ENCODE measurements at regions not wholly inside any gene's neighbourhood (a gene's known extent, or its start where the extent isn't known, plus 50 kb on each side); places are given as distances from the start of the nearest gene placed in this dataset.
A peak's percentile ranks its signal among the peaks of the same experiment; 100 is the strongest.

DNA sequence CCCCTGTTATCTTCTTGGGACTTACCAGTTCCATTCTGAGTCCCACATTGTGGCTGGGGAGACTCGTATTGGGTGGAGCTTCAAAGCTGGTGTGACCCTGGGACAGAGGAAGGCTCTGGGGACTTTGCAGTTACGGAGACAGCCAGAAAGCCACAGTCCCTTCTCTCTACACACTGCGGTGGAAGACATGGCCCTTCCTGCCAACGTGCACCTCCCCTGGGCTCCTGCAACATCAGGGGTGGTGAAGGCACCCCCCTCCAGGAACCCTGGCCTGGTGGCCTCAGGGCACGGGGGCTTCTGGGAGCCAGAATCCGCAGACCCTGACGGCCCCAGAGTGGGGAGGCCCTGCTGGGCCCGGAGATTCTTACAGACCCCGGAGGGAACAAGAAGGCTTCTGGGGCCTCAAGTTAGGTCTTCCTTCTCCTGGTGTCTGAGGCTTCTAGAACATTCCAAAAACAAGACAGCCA is 113.0 kb downstream of the SIK1 start:
- Mint-ChIP-seq H3K27me3 (ENCODE audit: low read depth) (no peaks in the 10 kb centered on the region), H3K36me3 (ENCODE audit: insufficient read depth in 2 of 2) (peaks cover 0 to 2% of the 10 kb centered on the region in 2 donors), H3K9me3 (peaks cover 0 to 1% of the 10 kb centered on the region in 2 donors), H3K27ac (no peak overlapping the region), H3K4me3 (no peak overlapping the region), H3K4me1 (ENCODE audit: low read depth) (no peaks in the 10 kb centered on the region)
- ATAC-seq (replicated peaks in 1 of 2): no peak
- no peak for DNase-seq

DNA sequence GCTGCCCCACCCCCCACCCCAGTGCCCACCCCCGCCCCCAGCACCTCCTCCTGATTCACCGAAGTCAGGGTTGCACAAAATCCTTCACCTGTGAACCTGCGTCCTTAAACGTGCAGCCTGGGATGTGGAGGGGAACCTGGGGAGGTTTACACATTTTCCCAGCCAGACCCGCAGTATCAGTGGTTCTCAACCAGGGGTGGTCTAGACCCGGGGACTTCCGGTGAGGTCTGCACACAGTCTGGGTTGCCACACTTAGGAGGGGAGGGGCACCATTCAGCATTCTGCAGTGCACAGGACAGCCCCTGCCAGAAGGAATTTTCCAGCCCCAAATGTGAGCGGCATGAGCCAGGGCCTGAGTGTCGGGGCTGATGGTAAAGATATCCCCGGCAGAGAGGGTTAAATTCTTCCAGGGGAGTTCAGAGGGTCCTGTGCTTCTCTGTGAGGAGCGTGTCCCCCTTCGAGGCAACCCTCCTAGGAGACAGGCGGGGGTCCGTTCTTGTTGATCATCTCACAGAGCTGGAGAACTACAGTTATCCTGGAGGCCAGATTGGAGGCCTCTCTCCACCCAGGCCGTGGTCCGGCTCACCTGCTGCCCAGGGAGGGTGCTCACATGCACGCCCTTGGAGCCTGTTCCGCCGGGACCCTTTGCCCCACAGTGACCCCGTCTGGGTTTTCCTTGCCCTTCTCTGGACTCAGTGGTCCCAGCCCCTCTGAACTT is 113.6 kb downstream of the SIK1 start:
- no peak for ATAC-seq (replicated peaks in 1 of 2)
- DNase-seq: no peak
- H3K27me3 Mint-ChIP-seq (ENCODE audit: low read depth): no peaks in the 10 kb centered on the region
- H3K27ac Mint-ChIP-seq: no peak overlapping the region
- H3K9me3 Mint-ChIP-seq: peaks cover 0 to under 1% of the 10 kb centered on the region in 2 donors
- H3K36me3 Mint-ChIP-seq (ENCODE audit: insufficient read depth in 2 of 2): peaks cover 0 to 2% of the 10 kb centered on the region in 2 donors
- H3K4me1 Mint-ChIP-seq (ENCODE audit: low read depth): no peaks in the 10 kb centered on the region
- H3K4me3 Mint-ChIP-seq: no peak overlapping the region

DNA sequence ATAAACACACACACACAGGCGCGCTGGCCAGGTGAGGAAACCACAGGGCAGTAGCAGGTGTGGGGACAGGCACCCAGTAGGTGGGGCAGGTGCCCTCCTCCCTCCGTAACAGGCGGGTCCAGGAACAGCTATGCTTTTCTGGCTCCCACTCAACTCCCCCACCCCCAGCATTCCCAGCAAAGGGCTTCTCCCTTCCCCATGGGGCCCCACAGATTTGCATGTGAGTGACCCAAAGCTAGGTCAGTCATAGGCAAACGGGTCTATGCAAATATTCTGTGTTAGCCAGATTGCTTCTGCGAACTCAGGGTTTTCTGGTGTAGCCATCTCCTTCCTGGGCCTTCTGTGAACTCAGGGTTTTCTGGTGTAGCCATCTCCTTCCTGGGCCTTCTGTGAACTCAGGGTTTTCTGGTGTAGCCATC is 114.2 kb downstream of the SIK1 start:
- ATAC-seq (replicated peaks in 1 of 2) (no peak), DNase-seq (no peak)
- no peaks in the 10 kb centered on the region for H3K27me3 Mint-ChIP-seq (ENCODE audit: low read depth)
- no peak overlapping the region for H3K27ac Mint-ChIP-seq
- H3K4me3 Mint-ChIP-seq: no peak overlapping the region
- H3K9me3 Mint-ChIP-seq: no peaks in the 10 kb centered on the region
- no peaks in the 10 kb centered on the region for H3K4me1 Mint-ChIP-seq (ENCODE audit: low read depth)
- H3K36me3 Mint-ChIP-seq (ENCODE audit: insufficient read depth in 2 of 2): peaks cover 0 to 2% of the 10 kb centered on the region in 2 donors

DNA sequence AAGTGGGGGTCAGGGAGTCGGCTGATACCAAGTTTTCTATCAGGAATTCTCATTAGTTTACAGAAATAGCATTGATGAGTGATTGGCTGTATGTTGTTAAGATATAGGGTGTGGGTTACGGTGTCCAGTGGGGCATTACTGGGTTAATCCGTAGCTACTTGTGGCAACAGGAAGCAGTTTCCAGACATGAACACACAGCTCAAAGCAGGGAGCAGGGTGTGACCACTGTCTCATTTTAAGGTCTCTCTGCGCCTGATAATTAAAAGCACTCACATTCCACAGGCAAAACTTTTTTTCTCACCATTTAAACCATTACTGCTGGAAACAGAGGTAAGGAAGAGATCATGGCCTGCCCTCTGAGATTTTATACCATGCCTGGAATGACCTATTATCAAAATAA is 114.9 kb downstream of the SIK1 start:
- no peak for ATAC-seq (replicated peaks in 1 of 2)
- H3K27me3 Mint-ChIP-seq (ENCODE audit: low read depth): no peaks in the 10 kb centered on the region
- no peaks in the 10 kb centered on the region for H3K36me3 Mint-ChIP-seq (ENCODE audit: insufficient read depth in 2 of 2)
- peaks cover 5% of the 10 kb centered on the region for H3K4me1 Mint-ChIP-seq (ENCODE audit: low read depth)
- DNase-seq: no peak
- no peak overlapping the region for H3K27ac Mint-ChIP-seq
- H3K4me3 Mint-ChIP-seq: no peak overlapping the region
- H3K9me3 Mint-ChIP-seq: no peaks in the 10 kb centered on the region

DNA sequence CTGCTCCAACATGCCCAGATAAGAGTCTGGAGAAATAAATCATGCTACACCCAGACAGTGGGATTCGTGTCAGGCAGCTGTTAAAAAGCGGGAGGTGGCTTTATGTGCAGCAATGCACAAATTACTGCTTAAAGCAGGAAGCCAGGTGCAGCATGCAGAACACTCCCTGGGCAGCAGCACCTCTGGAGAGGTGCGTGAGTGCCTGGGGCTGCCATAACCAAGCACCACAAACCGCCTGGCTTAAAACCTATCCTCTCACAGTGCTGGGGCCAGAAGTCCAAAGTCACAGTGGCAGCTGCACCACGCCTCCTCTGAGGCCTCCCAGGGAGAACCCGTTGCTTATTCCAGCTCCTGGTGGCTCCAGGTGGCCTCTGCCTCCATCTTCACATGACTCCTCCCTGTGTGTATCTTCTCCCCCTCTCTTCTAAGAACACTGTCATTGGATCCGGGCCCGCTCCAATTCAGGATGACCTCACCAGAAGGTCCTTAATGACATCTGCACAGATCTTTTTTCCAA is 115.6 kb downstream of the SIK1 start:
- Mint-ChIP-seq H3K36me3 (ENCODE audit: insufficient read depth in 2 of 2) (no peaks in the 10 kb centered on the region), H3K9me3 (no peaks in the 10 kb centered on the region), H3K4me1 (ENCODE audit: low read depth) (peaks cover 8% of the 10 kb centered on the region), H3K27ac (no peak overlapping the region), H3K27me3 (ENCODE audit: low read depth) (no peaks in the 10 kb centered on the region), H3K4me3 (no peak overlapping the region)
- ATAC-seq (replicated peaks in 1 of 2) (no peak), DNase-seq (no peak)

DNA sequence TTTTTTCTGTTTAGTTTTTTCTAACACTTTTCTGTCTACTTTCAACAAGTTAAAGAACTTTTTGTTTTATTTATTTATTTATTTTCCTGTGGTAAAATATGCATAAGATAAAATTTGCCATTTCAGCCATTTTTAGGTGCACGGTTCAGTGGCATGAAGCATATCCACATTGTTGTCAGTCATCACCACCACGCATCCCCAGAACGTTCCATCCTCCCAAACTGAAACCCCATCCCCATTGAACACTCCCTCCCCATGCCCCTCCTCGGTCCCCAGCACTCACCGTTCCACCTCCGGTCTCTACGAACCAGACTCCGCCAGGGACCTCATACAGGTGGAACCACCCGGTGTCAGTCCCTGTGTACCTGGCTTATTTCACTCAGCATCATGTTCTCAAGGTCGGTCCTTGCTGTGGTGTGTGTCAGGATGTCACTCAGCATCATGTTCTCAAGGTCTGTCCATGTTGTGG is 118.1 kb downstream of the SIK1 start:
- DNase-seq: no peak
- H3K4me3 Mint-ChIP-seq: no peak overlapping the region
- no peaks in the 10 kb centered on the region for H3K36me3 Mint-ChIP-seq (ENCODE audit: insufficient read depth in 2 of 2)
- H3K27me3 Mint-ChIP-seq (ENCODE audit: low read depth): peaks cover 6% of the 10 kb centered on the region
- peaks cover 8% of the 10 kb centered on the region for H3K4me1 Mint-ChIP-seq (ENCODE audit: low read depth)
- no peak for ATAC-seq (replicated peaks in 1 of 2)
- H3K9me3 Mint-ChIP-seq: no peaks in the 10 kb centered on the region
- no peak overlapping the region for H3K27ac Mint-ChIP-seq

DNA sequence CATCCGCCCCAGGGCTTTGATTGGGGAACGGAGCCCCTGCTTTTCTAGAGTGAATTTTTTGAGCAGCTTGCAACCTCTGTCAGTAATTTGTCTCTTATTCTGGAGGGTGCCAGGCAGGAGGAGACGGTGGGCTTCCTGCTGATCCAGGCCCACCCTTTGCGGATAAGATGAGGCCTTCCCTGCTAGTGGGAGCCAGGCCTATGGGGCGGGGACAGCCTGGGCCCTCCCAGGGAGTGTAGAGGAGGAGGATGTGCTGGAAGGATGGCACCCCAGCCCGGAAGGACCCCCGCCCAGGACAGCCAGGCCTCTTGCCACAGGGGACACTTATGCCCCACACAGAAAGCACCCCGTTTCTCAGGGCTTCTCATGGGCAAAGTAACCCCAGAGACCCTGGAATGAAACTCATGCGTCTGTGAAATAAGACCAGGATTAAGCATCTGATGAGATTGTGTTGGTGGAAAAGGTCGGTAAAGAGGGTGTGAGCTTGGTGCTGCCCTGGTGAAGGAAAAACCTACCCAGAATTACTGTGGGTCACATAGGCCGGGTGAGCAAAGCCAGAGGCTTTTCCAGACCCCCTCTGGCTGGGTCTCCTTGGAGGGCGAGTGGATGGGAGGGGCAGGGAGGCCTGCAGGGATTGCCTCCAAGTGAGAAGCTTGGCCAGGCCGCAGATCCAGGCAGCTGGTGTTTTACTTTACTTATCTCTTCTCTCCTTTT is 118.7 kb downstream of the SIK1 start:
- Mint-ChIP-seq H3K27me3 (ENCODE audit: low read depth) (peaks cover 10% of the 10 kb centered on the region), H3K36me3 (ENCODE audit: insufficient read depth in 2 of 2) (no peaks in the 10 kb centered on the region), H3K27ac (no peak overlapping the region), H3K9me3 (no peaks in the 10 kb centered on the region), H3K4me1 (ENCODE audit: low read depth) (peaks cover 8% of the 10 kb centered on the region), H3K4me3 (no peak overlapping the region)
- DNase-seq (no peak), ATAC-seq (replicated peaks in 1 of 2) (no peak)

DNA sequence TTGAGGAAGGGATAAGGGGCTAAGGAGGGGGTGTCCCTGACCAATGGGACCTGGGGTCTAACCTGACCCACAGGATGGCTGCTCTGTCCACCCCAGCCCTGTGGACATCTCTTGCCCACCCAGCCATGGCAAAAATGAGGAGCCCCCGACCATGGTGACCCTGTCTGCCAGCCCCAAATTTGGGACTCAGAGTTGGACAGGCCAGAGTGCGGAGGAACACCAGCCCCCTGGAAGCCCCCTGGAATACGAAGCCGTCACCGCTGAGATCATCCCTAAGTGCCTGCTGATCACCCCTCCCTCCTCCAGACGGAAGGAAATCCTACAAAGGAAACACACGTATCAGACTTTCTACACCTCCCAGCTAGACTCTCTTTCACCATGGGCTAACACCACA is 119.3 kb downstream of the SIK1 start:
- Mint-ChIP-seq H3K27ac (no peak overlapping the region), H3K9me3 (no peaks in the 10 kb centered on the region), H3K4me3 (no peak overlapping the region), H3K27me3 (ENCODE audit: low read depth) (peaks cover 10% of the 10 kb centered on the region), H3K4me1 (ENCODE audit: low read depth) (peaks cover 8% of the 10 kb centered on the region), H3K36me3 (ENCODE audit: insufficient read depth in 2 of 2) (no peaks in the 10 kb centered on the region)
- no peak for ATAC-seq (replicated peaks in 1 of 2)
- no peak for DNase-seq

DNA sequence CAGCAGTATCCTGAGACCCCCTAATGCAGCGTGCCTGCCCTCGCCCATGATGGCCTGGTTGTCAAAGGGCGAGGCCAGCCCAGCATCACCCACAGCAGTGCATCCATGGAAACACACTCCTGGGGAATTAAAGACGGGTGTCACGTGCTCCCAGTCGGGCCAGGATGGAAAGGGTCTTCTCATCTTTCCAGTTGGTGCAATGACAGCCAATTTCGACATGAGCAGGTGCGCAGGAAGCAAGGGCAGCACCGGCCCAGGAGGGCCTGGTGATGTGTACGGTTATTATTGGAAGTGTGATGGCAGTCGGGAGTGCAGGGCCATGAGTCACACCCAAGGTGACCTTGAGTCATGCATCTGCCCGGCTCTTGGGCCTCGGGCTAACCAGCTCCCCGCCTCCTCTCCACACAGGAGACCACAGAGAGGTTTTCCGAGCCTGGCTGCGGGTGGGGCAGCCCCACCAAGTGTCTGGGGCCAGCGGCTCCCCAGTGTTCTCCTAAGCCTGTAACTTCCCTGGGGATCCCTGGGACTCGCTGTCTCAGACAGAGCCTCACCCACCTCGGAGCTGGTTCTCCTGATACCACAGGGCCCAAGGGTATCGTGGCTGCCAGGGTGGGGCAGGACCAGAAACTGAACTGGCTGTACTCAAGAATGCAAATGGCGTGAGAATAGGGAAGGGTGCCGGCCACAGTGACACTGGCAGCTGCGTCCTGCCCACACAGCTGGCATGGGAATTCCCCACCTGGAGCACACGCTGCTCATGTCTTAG is 119.8 kb downstream of the SIK1 start:
- no peaks in the 10 kb centered on the region for H3K36me3 Mint-ChIP-seq (ENCODE audit: insufficient read depth in 2 of 2)
- no peaks in the 10 kb centered on the region for H3K9me3 Mint-ChIP-seq
- peaks cover 10% of the 10 kb centered on the region for H3K27me3 Mint-ChIP-seq (ENCODE audit: low read depth)
- H3K4me3 Mint-ChIP-seq: no peak overlapping the region
- ATAC-seq (replicated peaks in 1 of 2) (peak; percentile 81 to 87), DNase-seq (peak; percentile 28 to 30)
- no peak overlapping the region for H3K27ac Mint-ChIP-seq
- peaks cover 8% of the 10 kb centered on the region for H3K4me1 Mint-ChIP-seq (ENCODE audit: low read depth)

DNA sequence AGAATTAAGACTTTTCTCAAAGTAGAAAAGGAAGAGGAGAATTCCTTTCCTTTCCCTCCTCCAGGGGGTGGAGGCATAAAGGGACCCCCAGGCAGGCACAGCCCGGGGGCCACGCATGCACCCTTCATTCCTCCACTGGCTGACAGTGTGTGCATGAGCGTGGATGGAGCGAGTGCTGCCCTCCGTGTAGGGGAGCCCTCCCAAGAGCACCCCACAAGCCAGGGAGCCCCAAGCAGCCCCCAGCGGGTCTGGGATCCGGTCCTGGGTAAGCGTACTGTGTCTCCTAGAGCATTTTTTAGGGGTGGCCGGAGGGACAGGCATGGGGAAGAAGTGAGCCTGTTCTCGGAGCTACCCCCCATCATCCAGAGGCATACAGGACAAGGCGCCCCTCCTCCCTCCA is 120.5 kb downstream of the SIK1 start:
- no peak overlapping the region for H3K27ac Mint-ChIP-seq

DNA sequence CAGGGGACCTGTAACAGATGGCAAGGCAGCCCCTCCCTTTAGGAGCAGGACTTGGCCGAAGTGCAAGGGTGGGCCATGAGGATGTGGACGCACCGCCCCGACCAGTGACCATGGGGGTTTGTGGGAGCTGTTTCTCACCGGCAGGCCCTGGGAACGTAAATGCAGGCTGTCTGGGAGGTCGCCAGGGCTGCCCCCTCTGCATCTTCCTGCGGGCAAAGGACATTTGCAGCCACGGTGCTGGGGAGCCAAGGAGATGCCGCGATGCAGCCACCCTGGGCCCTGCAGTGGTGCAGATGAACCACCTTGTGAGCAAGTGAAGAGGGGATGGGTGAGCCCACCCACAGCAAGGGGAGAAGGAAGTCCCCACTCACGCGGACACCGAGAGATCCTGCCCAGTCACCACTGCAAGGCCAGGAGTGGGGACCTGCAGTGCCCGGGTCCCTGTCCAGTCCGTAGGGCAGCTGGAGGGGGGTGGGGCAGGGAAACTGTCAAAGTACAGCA is 121.1 kb downstream of the SIK1 start:
- H3K36me3 Mint-ChIP-seq (ENCODE audit: insufficient read depth in 2 of 2): no peaks in the 10 kb centered on the region
- peaks cover 8% of the 10 kb centered on the region for H3K4me1 Mint-ChIP-seq (ENCODE audit: low read depth)
- no peaks in the 10 kb centered on the region for H3K9me3 Mint-ChIP-seq
- no peak overlapping the region for H3K27ac Mint-ChIP-seq
- H3K4me3 Mint-ChIP-seq: no peak overlapping the region
- ATAC-seq (replicated peaks in 1 of 2): no peak
- H3K27me3 Mint-ChIP-seq (ENCODE audit: low read depth): peaks cover 10% of the 10 kb centered on the region
- DNase-seq: no peak

More for the DNA sequence above, 120.5 kb downstream of the SIK1 start:
- Mint-ChIP-seq H3K27me3 (ENCODE audit: low read depth) (peaks cover 10% of the 10 kb centered on the region), H3K36me3 (ENCODE audit: insufficient read depth in 2 of 2) (no peaks in the 10 kb centered on the region), H3K4me3 (no peak overlapping the region), H3K9me3 (no peaks in the 10 kb centered on the region), H3K4me1 (ENCODE audit: low read depth) (peaks cover 8% of the 10 kb centered on the region)
- ATAC-seq (replicated peaks in 1 of 2) (no peak), DNase-seq (no peak)

DNA sequence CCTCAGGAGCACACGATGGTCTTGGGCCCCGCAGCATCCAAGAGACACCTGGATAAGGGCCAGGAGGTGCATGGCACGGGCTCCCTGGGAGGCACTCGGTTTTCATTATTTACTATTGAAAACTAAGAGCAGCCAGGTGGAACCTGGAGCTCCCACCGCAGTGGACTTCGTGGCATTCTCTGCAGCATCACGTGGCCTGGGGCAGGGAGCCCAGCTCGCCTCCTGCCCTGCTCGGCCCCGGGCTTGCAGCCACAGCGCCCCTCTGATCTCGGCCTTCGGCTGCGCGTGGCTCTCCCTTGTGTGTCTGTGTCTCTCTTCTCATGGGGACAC is 121.6 kb downstream of the SIK1 start:
- no peak overlapping the region for H3K27ac Mint-ChIP-seq
- no peaks in the 10 kb centered on the region for H3K9me3 Mint-ChIP-seq
- ATAC-seq (replicated peaks in 1 of 2): no peak
- H3K4me1 Mint-ChIP-seq (ENCODE audit: low read depth): peaks cover 8% of the 10 kb centered on the region
- H3K27me3 Mint-ChIP-seq (ENCODE audit: low read depth): peaks cover 10% of the 10 kb centered on the region
- no peak for DNase-seq
- H3K36me3 Mint-ChIP-seq (ENCODE audit: insufficient read depth in 2 of 2): no peaks in the 10 kb centered on the region
- H3K4me3 Mint-ChIP-seq: no peak overlapping the region
